H1 (cell line): ENCODE measurements at regions not wholly inside any gene's neighbourhood (a gene's known extent, or its start where the extent isn't known, plus 50 kb on each side); places are given as distances from the start of the nearest gene placed in this dataset.

Experiments used
- CTCF ChIA-PET: fragments of 300-600 bp; sonication (Branson Sonifier 250); formaldehyde crosslinking; loops from one replicate; lab custom pipeline; 2021; ENCODE audit not compliant: partially characterized antibody; lab: Charles Lee
- POLR2A ChIA-PET: fragments of 300-600 bp; sonication (Branson Sonifier 250); formaldehyde crosslinking; loops from one replicate; lab custom pipeline; 2021; ENCODE audit warnings: inconsistent platforms; ENCODE audit not compliant: partially characterized antibody; lab: Charles Lee
- DNase-seq, 2 experiments: peaks; one replicate each; pipeline versions ENCODE4 v3.0.0 to v3.0.0-alpha.2; 2010 to 2022; ENCODE audit warnings: low spot score in 2 of 2, low read depth in 1 of 2, mixed read lengths in 1 of 2
- FAIRE-seq: peaks from 2 replicates; lab custom pipeline; 2011; peaks lifted over from hg19 to GRCh38; lab: Jason Lieb, UNC
- H2AFZ ChIP-seq: 2 replicates; pipeline ENCODE4 v1.8.1; 2012; ENCODE audit warnings: low read length, inconsistent platforms
- H2AK5ac ChIP-seq: 2 replicates; pipeline ENCODE4 v1.6.1; 2013; ENCODE audit warnings: low read depth, low read length
- H2BK120ac ChIP-seq: replicated peaks from 2 replicates; pipeline ENCODE3; 2013; ENCODE audit warnings: low read depth, low read length, inconsistent platforms
- H2BK12ac ChIP-seq: 2 replicates; pipeline ENCODE4 v1.6.1; 2013; ENCODE audit warnings: low read depth, low read length
- H2BK15ac ChIP-seq: 2 replicates; pipeline ENCODE4 v1.6.1; 2013; ENCODE audit warnings: low read length
- H2BK20ac ChIP-seq: 2 replicates; pipeline ENCODE4 v1.6.1; 2013; ENCODE audit warnings: low read length
- H2BK5ac ChIP-seq: 2 replicates; pipeline ENCODE4 v1.6.1; 2013; ENCODE audit warnings: low read depth, low read length
- H3K14ac ChIP-seq: 2 replicates; pipeline ENCODE4 v1.6.1; 2013; ENCODE audit warnings: inconsistent platforms; ENCODE audit not compliant: insufficient read length
- H3K18ac ChIP-seq: 2 replicates; pipeline ENCODE4 v1.6.1; 2013; ENCODE audit warnings: low read length; ENCODE audit errors: extremely low read depth
- H3K23ac ChIP-seq: 2 replicates; pipeline ENCODE4 v1.6.1; 2013; ENCODE audit warnings: inconsistent platforms; ENCODE audit not compliant: insufficient read length
- H3K23me2 ChIP-seq: 2 replicates; pipeline ENCODE4 v1.6.1; 2013; ENCODE audit warnings: low read depth, low read length
- H3K27ac ChIP-seq: 2 replicates; pipeline ENCODE4 v1.6.1; 2011; ENCODE audit warnings: low read depth, low read length, inconsistent platforms
- H3K27me3 ChIP-seq, 4 experiments: replicated peaks in 1 of 4; 1 replicate in 1 of 4; 2 replicates in 3 of 4; pipeline versions ENCODE4 v1.6.1 to v1.8.1; 2011 to 2013; ENCODE audit warnings: low read length in 3 of 4, mild to moderate bottlenecking in 3 of 4, inconsistent platforms in 2 of 4, mixed read lengths in 2 of 4, moderate library complexity in 1 of 4; ENCODE audit not compliant: control insufficient read depth in 3 of 4, insufficient read depth in 3 of 4; ENCODE audit errors: extremely low read depth in 1 of 4
- H3K36me3 ChIP-seq, 4 experiments: 2 replicates each; pipeline versions ENCODE4 v1.6.1 to v1.8.1; 2011 to 2013; ENCODE audit warnings: mild to moderate bottlenecking in 4 of 4, low read length in 3 of 4, moderate library complexity in 2 of 4, control low read depth in 1 of 4, inconsistent platforms in 1 of 4; ENCODE audit not compliant: insufficient read depth in 4 of 4, control insufficient read depth in 2 of 4
- H3K4ac ChIP-seq: replicated peaks from 2 replicates; pipeline ENCODE3; 2013; ENCODE audit warnings: low read length, low read depth, mixed read lengths, inconsistent platforms; ENCODE audit not compliant: insufficient read length
- H3K4me1 ChIP-seq, 4 experiments: replicated peaks in 1 of 4; 1 replicate in 1 of 4; 2 replicates in 3 of 4; pipeline versions ENCODE4 v1.6.1 to v1.8.1; 2011 to 2013; ENCODE audit warnings: low read length in 3 of 4, inconsistent platforms in 2 of 4, mixed read lengths in 1 of 4; ENCODE audit not compliant: insufficient read depth in 4 of 4, control insufficient read depth in 3 of 4
- H3K4me2 ChIP-seq, 2 experiments: 2 replicates each; pipeline versions ENCODE4 v1.6.1 to v1.8.1; 2011 to 2013; ENCODE audit warnings: low read depth in 2 of 2, low read length in 2 of 2, control low read depth in 1 of 2, inconsistent platforms in 1 of 2, mild to moderate bottlenecking in 1 of 2; ENCODE audit not compliant: insufficient read depth in 1 of 2
- H3K4me3 ChIP-seq, 4 experiments: fragments of 200-600, 300-600 bp in 1 of 4; sonication (generic), shearing (Covaris generic), sonication (Bioruptor Twin) in 1 of 4; 2 replicates each; pipeline versions ENCODE4 v1.5.1 to v1.8.1; 2011 to 2016; ENCODE audit warnings: low read length in 4 of 4, low read depth in 3 of 4, control low read depth in 2 of 4, inconsistent platforms in 2 of 4, mild to moderate bottlenecking in 2 of 4, mixed read lengths in 1 of 4, moderate library complexity in 1 of 4; ENCODE audit not compliant: insufficient read depth in 2 of 4; ENCODE audit errors: extremely low read depth in 1 of 4
- H3K56ac ChIP-seq: replicated peaks from 2 replicates; pipeline ENCODE3; 2013; ENCODE audit warnings: low read depth, mild to moderate bottlenecking, mixed read lengths, low read length, inconsistent platforms; ENCODE audit not compliant: insufficient read length
- H3K79me1 ChIP-seq: 2 replicates; pipeline ENCODE4 v1.6.1; 2013; ENCODE audit warnings: low read depth, low read length, control low read depth
- H3K79me2 ChIP-seq, 2 experiments: 2 replicates each; pipeline versions ENCODE4 v1.6.1 to v1.8.1; 2012 to 2013; ENCODE audit warnings: low read length in 2 of 2, mild to moderate bottlenecking in 2 of 2, inconsistent platforms in 1 of 2; ENCODE audit not compliant: insufficient read depth in 2 of 2, control insufficient read depth in 1 of 2
- H3K9ac ChIP-seq, 4 experiments: replicated peaks in 1 of 4; 1 replicate in 1 of 4; 2 replicates in 3 of 4; pipeline versions ENCODE4 v1.6.1 to v1.8.1; 2011 to 2013; ENCODE audit warnings: low read depth in 3 of 4, low read length in 3 of 4, control low read depth in 2 of 4, mild to moderate bottlenecking in 2 of 4, moderate library complexity in 2 of 4, inconsistent platforms in 1 of 4; ENCODE audit errors: extremely low read depth in 1 of 4
- H3K9me3 ChIP-seq, 2 experiments: 2 replicates each; pipeline versions ENCODE4 v1.6.1 to v1.8.1; 2012 to 2013; ENCODE audit warnings: mild to moderate bottlenecking in 2 of 2, moderate library complexity in 2 of 2, control low read depth in 1 of 2, inconsistent platforms in 1 of 2, low read depth in 1 of 2, low read length in 1 of 2, mixed read lengths in 1 of 2; ENCODE audit not compliant: insufficient read depth in 2 of 2
- H4K20me1 ChIP-seq, 2 experiments: replicated peaks in 1 of 2; 2 replicates each; pipeline versions ENCODE3 to v1.8.1; 2011 to 2013; ENCODE audit warnings: inconsistent platforms in 2 of 2, low read length in 2 of 2, mild to moderate bottlenecking in 1 of 2; ENCODE audit not compliant: insufficient read depth in 2 of 2, control insufficient read depth in 1 of 2
- H4K5ac ChIP-seq: 2 replicates; pipeline ENCODE4 v1.6.1; 2013; ENCODE audit warnings: low read length, low read depth, mixed read lengths, inconsistent platforms; ENCODE audit not compliant: insufficient read length
- H4K8ac ChIP-seq: 2 replicates; pipeline ENCODE4 v1.8.0; 2013; ENCODE audit warnings: mild to moderate bottlenecking, moderate library complexity, low read length, inconsistent platforms; ENCODE audit not compliant: insufficient read depth; ENCODE audit errors: extremely low read depth
- H4K91ac ChIP-seq: replicated peaks from 2 replicates; pipeline ENCODE3; 2013; ENCODE audit warnings: low read length, mixed read lengths, inconsistent platforms; ENCODE audit not compliant: insufficient read length
- CTBP2 ChIP-seq: IDR thresholded peaks from 2 replicates; pipeline ENCODE4 v1.7.0; 2011; ENCODE audit warnings: borderline replicate concordance, mild to moderate bottlenecking, moderate library complexity, mixed read lengths, low read length; ENCODE audit not compliant: insufficient read depth, insufficient read length
- EP300 ChIP-seq, 2 experiments: IDR thresholded peaks; 1 replicate in 1 of 2; 2 replicates in 1 of 2; pipeline ENCODE4 v1.6.1; 2011 to 2012; ENCODE audit warnings: low read depth in 2 of 2, low read length in 2 of 2, mild to moderate bottlenecking in 2 of 2, borderline replicate concordance in 1 of 2, inconsistent platforms in 1 of 2, moderate library complexity in 1 of 2
- FOSL1 ChIP-seq: IDR thresholded peaks from 2 replicates; pipeline ENCODE4 v1.6.1; 2011; ENCODE audit warnings: mild to moderate bottlenecking, low read depth, low read length, moderate library complexity; ENCODE audit not compliant: insufficient read depth
- HDAC2 ChIP-seq, 2 experiments: fragments of 300-600 bp in 1 of 2; sonication (generic) in 1 of 2; IDR thresholded peaks; 2 replicates each; pipeline ENCODE4 v1.6.1; 2011 to 2012; ENCODE audit warnings: low read depth in 2 of 2, low read length in 2 of 2, mild to moderate bottlenecking in 2 of 2, moderate library complexity in 2 of 2, borderline replicate concordance in 1 of 2, inconsistent platforms in 1 of 2
- NRF1 ChIP-seq: IDR thresholded peaks from 2 replicates; pipeline ENCODE4 v1.6.1; 2011; ENCODE audit warnings: mild to moderate bottlenecking, low read depth, low read length, improper control_type of control experiment
- POU5F1 ChIP-seq: IDR thresholded peaks from 2 replicates; pipeline ENCODE4 v1.6.1; 2011; ENCODE audit warnings: low read depth, mild to moderate bottlenecking, low read length, moderate library complexity
- RAD21 ChIP-seq, 2 experiments: IDR thresholded peaks in 1 of 2; conservative IDR thresholded peaks in 1 of 2; 2 replicates each; pipeline ENCODE4 v1.6.1; 2011; ENCODE audit warnings: low read depth in 2 of 2, low read length in 2 of 2, improper control_type of control experiment in 1 of 2, inconsistent platforms in 1 of 2, mild to moderate bottlenecking in 1 of 2, moderate library complexity in 1 of 2
- RBBP5 ChIP-seq: IDR thresholded peaks from 2 replicates; pipeline ENCODE4 v1.7.1; 2012; ENCODE audit warnings: low read depth, mild to moderate bottlenecking, inconsistent platforms, low read length, moderate library complexity, borderline replicate concordance
- SIN3A ChIP-seq, 2 experiments: IDR thresholded peaks in 1 of 2; conservative IDR thresholded peaks in 1 of 2; 2 replicates each; pipeline ENCODE4 v1.6.1; 2011 to 2012; ENCODE audit warnings: low read length in 2 of 2, improper control_type of control experiment in 1 of 2, low read depth in 1 of 2, mild to moderate bottlenecking in 1 of 2
- TCF12 ChIP-seq: IDR thresholded peaks from 2 replicates; pipeline ENCODE4 v1.6.1; 2011; ENCODE audit warnings: low read depth, mild to moderate bottlenecking, low read length
- WGBS, 2 experiments: shearing (Covaris generic) in 1 of 2; methylation state at CpG; one replicate each; pipeline versions ENCODE4 v1.1.6 to v1.1.7; 2013 to 2015; ENCODE audit warnings: low lambda C conversion rate in 2 of 2, mixed read lengths in 2 of 2, inconsistent platforms in 1 of 2, low coverage in 1 of 2, missing lambda C conversion rate in 1 of 2; ENCODE audit not compliant: insufficient replicate concordance in 2 of 2, insufficient coverage in 1 of 2, insufficient read length in 1 of 2; ENCODE audit errors: extremely low coverage in 1 of 2, missing lambda C conversion rate in 1 of 2; 5-methylcytosine and 5-hydroxymethylcytosine counted together

GRCh38 chr3:106570426-106570825 is 701.6 kb upstream of the CBLB start:
- H3K56ac ChIP-seq: no peak overlapping the region
- no peak overlapping the region for H3K4me3 ChIP-seq
- no peak overlapping the region for H2BK12ac ChIP-seq
- no peak overlapping the region for H3K14ac ChIP-seq
- H2BK120ac ChIP-seq: no peak overlapping the region
- no peaks in the 10 kb centered on the region for H3K36me3 ChIP-seq
- WGBS, 2 experiments: 92% methylated on average over 1 of the region's 1 CpG; no CpG with 5 or more reads in 1 of the 2 experiments
- H3K4ac ChIP-seq: no peak overlapping the region
- no peak overlapping the region for H3K18ac ChIP-seq
- H3K23ac ChIP-seq: no peak overlapping the region
- no peak overlapping the region for H2AFZ ChIP-seq
- H3K79me2 ChIP-seq: no peaks in the 10 kb centered on the region
- H2BK20ac ChIP-seq: no peak overlapping the region
- CTCF ChIA-PET: interaction anchor here (1.2 kb wide), 1 partner anchor 548 kb away, joined by 3 read pairs; no protein-coding TSS in a partner anchor
- no peak overlapping the region for H2BK5ac ChIP-seq
- H4K5ac ChIP-seq: no peak overlapping the region
- H2BK15ac ChIP-seq: no peak overlapping the region
- H4K91ac ChIP-seq: no peak overlapping the region
- DNase-seq: no peak
- H3K23me2 ChIP-seq: no peaks in the 10 kb centered on the region
- no peak overlapping the region for H4K8ac ChIP-seq
- H3K9ac ChIP-seq: no peak overlapping the region
- TF ChIP-seq SIN3A (conservative IDR thresholded peaks at IDR 0.05 in 1 of 2, IDR thresholded peaks at IDR 0.05 in 1 of 2; ENCODE audit: low read depth in 1 of 2, low read length in 2 of 2) (no peak), POU5F1 (no peak), EP300 (IDR thresholded peaks at IDR 0.05; ENCODE audit: borderline replicate concordance in 1 of 2, low read depth in 2 of 2, low read length in 2 of 2) (no peak), NRF1 (no peak), FOSL1 (no peak), HDAC2 (IDR thresholded peaks at IDR 0.05; ENCODE audit: borderline replicate concordance in 1 of 2, low read depth in 2 of 2, low read length in 2 of 2) (no peak), RBBP5 (no peak), RAD21 (IDR thresholded peaks at IDR 0.05 in 1 of 2, conservative IDR thresholded peaks at IDR 0.05 in 1 of 2; ENCODE audit: low read depth in 2 of 2, low read length in 2 of 2) (no peak), CTBP2 (no peak), TCF12 (no peak)
- H3K27me3 ChIP-seq: no peaks in the 10 kb centered on the region
- POLR2A ChIA-PET: no interaction called here
- no peak overlapping the region for H3K27ac ChIP-seq
- no peaks in the 10 kb centered on the region for H3K79me1 ChIP-seq
- no peak overlapping the region for H2AK5ac ChIP-seq
- no peak overlapping the region for H3K4me2 ChIP-seq
- no peaks in the 10 kb centered on the region for H3K9me3 ChIP-seq
- FAIRE-seq: no peak
- no peaks in the 10 kb centered on the region for H4K20me1 ChIP-seq
- H3K4me1 ChIP-seq: no peaks in the 10 kb centered on the region
